Spleen (tissue), 11 donors: ENCODE measurements at regions not wholly inside any gene's neighbourhood (a gene's known extent, or its start where the extent isn't known, plus 50 kb on each side); places are given as distances from the start of the nearest gene placed in this dataset.

ENCODE experiments used
- DNase-seq: peaks from one replicate; pipeline ENCODE4 v3.0.0-alpha.2; 2020
- H3K27ac ChIP-seq, 8 donors: fragments of 200-600 bp; sonication (generic) in 7 of 8; 1 replicate in 4 of 8; 2 replicates in 4 of 8; pipeline versions ENCODE4 v1.5.0 to v1.8.0; 2016 to 2021; ENCODE audit warnings: inconsistent platforms in 4 of 8, mild to moderate bottlenecking in 4 of 8, moderate library complexity in 1 of 8
- H3K27me3 ChIP-seq, 7 donors: fragments of 200-600 bp; sonication (generic) in 6 of 7; replicated peaks in 1 of 7; 1 replicate in 4 of 7; 2 replicates in 3 of 7; pipeline versions ENCODE4 v1.5.0 to v1.8.0; 2016 to 2021; ENCODE audit warnings: inconsistent platforms in 3 of 7, mild to moderate bottlenecking in 1 of 7
- H3K36me3 ChIP-seq, 6 donors: fragments of 200-600 bp; sonication (generic) in 5 of 6; 1 replicate in 4 of 6; 2 replicates in 2 of 6; pipeline versions ENCODE4 v1.5.0 to v1.8.0; 2016 to 2021; ENCODE audit warnings: inconsistent platforms in 2 of 6
- H3K4me1 ChIP-seq, 6 donors: fragments of 200-600 bp; sonication (generic) in 5 of 6; 1 replicate in 3 of 6; 2 replicates in 3 of 6; pipeline versions ENCODE4 v1.5.0 to v1.8.0; 2016 to 2021; ENCODE audit warnings: inconsistent platforms in 3 of 6
- H3K4me3 ChIP-seq, 8 donors: fragments of 200-600 bp; sonication (generic) in 7 of 8; 1 replicate in 4 of 8; 2 replicates in 4 of 8; pipeline versions ENCODE4 v1.5.0 to v1.8.0; 2016 to 2021; ENCODE audit warnings: inconsistent platforms in 4 of 8, mild to moderate bottlenecking in 4 of 8, moderate library complexity in 2 of 8
- H3K9me3 ChIP-seq, 8 donors: fragments of 200-600 bp; sonication (generic) in 7 of 8; 1 replicate in 4 of 8; 2 replicates in 4 of 8; pipeline versions ENCODE4 v1.5.0 to v1.8.0; 2016 to 2021; ENCODE audit warnings: inconsistent platforms in 4 of 8
- POLR2A ChIP-seq, 3 donors: fragments of 450-650 bp; IDR thresholded peaks; one replicate each; pipeline ENCODE4 v1.5.1; 2017; ENCODE audit warnings: antibody characterized with exemption in 3 of 3, mild to moderate bottlenecking in 1 of 3
- POLR2AphosphoS5 ChIP-seq, 3 donors: sonication (generic); formaldehyde crosslinking; IDR thresholded peaks; one replicate each; pipeline ENCODE4 v1.5.1; 2017; ENCODE audit warnings: antibody characterized with exemption in 3 of 3
- WGBS, 5 donors: extraction: QIAGEN DNeasy Blood & Tissue Kit in 3 of 5; methylation state at CpG; one replicate each; pipeline versions ENCODE4 v1.1.5 to v1.1.7; 2013 to 2018; 5-methylcytosine and 5-hydroxymethylcytosine counted together
- intact Hi-C: fragments of 100-400 bp; cut with DNase I; formaldehyde crosslinking; loops from one replicate; pipeline ENCODE4 v1.15.0; 2023; ENCODE audit warnings: low total_unique reads
- TF ChIP-seq, protein P1 (sequence below), 11 experiments: fragments of 200-600 bp in 7 of 11; fragments of 450-650 bp in 4 of 11; sonication (generic) in 4 of 11; IDR thresholded peaks in 8 of 11; conservative IDR thresholded peaks in 3 of 11; 1 replicate in 7 of 11; 2 replicates in 4 of 11; pipeline versions ENCODE4 v1.4.0 to v1.8.0; 2016 to 2021; ENCODE audit warnings: antibody characterized with exemption in 11 of 11, inconsistent platforms in 4 of 11, mild to moderate bottlenecking in 1 of 11
- donor health status: healthy with polysubstance abuse.
- donor health status: DM: no; HTN: no; CAD: no; lungs with moderate emphysema.
- donor health status: DM: no; HTN: no; CAD: no.
- donor health status: Bipolar disorder and iron deficiency.
- donor health status: healthy.
- donor health status: DM: no; HTN: no; CAD: no.
- donor health status: DM: yes; HTN: yes; CAD: no.

GRCh38 chr3:94779699-94780098, 716.8 kb downstream of the NSUN3 start:
- Histone ChIP-seq H3K4me3 (no peak overlapping the region), H3K27ac (no peak overlapping the region), H3K9me3 (no peaks in the 10 kb centered on the region), H3K27me3 (no peaks in the 10 kb centered on the region), H3K36me3 (no peaks in the 10 kb centered on the region), H3K4me1 (no peaks in the 10 kb centered on the region)
- intact Hi-C loops, result no loop called here
- TF ChIP-seq, protein P1, sequence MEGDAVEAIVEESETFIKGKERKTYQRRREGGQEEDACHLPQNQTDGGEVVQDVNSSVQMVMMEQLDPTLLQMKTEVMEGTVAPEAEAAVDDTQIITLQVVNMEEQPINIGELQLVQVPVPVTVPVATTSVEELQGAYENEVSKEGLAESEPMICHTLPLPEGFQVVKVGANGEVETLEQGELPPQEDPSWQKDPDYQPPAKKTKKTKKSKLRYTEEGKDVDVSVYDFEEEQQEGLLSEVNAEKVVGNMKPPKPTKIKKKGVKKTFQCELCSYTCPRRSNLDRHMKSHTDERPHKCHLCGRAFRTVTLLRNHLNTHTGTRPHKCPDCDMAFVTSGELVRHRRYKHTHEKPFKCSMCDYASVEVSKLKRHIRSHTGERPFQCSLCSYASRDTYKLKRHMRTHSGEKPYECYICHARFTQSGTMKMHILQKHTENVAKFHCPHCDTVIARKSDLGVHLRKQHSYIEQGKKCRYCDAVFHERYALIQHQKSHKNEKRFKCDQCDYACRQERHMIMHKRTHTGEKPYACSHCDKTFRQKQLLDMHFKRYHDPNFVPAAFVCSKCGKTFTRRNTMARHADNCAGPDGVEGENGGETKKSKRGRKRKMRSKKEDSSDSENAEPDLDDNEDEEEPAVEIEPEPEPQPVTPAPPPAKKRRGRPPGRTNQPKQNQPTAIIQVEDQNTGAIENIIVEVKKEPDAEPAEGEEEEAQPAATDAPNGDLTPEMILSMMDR (IDR thresholded peaks at IDR 0.05 in 8 of 11, conservative IDR thresholded peaks at IDR 0.05 in 3 of 11), result no peak
- no peak for TF ChIP-seq POLR2AphosphoS5 (IDR thresholded peaks at IDR 0.05)
- no peak for TF ChIP-seq POLR2A (IDR thresholded peaks at IDR 0.05)
- WGBS, 5 donors, result 45 to 80% (median 66%) methylated on average over 1 of the region's 1 CpG
- no peak for DNase-seq

DNA sequence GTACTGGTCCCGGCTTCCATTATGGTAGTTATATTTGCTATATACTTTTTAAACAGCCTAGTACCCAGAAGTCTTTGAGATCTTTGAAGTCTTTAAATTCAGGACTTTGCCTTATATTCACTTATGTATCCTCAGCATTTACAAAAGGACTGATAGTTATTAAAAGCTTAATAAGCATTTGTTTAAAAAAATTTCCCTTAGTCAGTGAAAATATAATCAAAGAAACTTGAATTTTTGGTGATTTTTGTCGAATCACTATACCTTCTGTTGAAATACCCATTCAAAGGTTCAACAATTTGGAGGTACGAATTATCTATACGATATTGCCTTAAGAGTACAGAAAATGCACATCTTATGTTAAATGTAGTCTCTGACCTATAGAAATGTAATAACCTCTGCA, 721.4 kb downstream of the NSUN3 start:
- H3K4me3 ChIP-seq, result no peak overlapping the region
- no peaks in the 10 kb centered on the region for H3K4me1 ChIP-seq
- DNase-seq, result no peak
- 72 to 87% (median 85%) methylated on average over 4 of the region's 4 CpGs for WGBS, 5 donors
- no peaks in the 10 kb centered on the region for H3K36me3 ChIP-seq
- no peak overlapping the region for H3K27ac ChIP-seq
- no peaks in the 10 kb centered on the region for H3K9me3 ChIP-seq
- intact Hi-C loops, result no loop called here
- H3K27me3 ChIP-seq, result no peaks in the 10 kb centered on the region
- TF ChIP-seq POLR2A (IDR thresholded peaks at IDR 0.05) (no peak), POLR2AphosphoS5 (IDR thresholded peaks at IDR 0.05) (no peak)
- TF ChIP-seq, protein P1 (IDR thresholded peaks at IDR 0.05 in 8 of 11, conservative IDR thresholded peaks at IDR 0.05 in 3 of 11), result no peak

- 78 to 88% (median 81%) methylated on average over 5 of the region's 5 CpGs for WGBS, 5 donors
- TF ChIP-seq POLR2AphosphoS5 (IDR thresholded peaks at IDR 0.05) (no peak), POLR2A (IDR thresholded peaks at IDR 0.05) (no peak)
- TF ChIP-seq, protein P1 (IDR thresholded peaks at IDR 0.05 in 8 of 11, conservative IDR thresholded peaks at IDR 0.05 in 3 of 11), result no peak
- no peak for DNase-seq
- intact Hi-C loops, result no loop called here
- H3K27me3 ChIP-seq, result no peaks in the 10 kb centered on the region
- H3K36me3 ChIP-seq, result no peaks in the 10 kb centered on the region
- no peaks in the 10 kb centered on the region for H3K4me1 ChIP-seq
- no peak overlapping the region for H3K27ac ChIP-seq
- no peaks in the 10 kb centered on the region for H3K9me3 ChIP-seq
- no peak overlapping the region for H3K4me3 ChIP-seq
These were observed 724.2 kb downstream of the NSUN3 start for GRCh38 chr3:94787066-94787465.

GRCh38 chr3:94787734-94788270, 724.9 kb downstream of the NSUN3 start:
- intact Hi-C loops, result no loop called here
- DNase-seq, result no peak
- Histone ChIP-seq H3K9me3 (peaks cover 0 to 6% (median 0%) of the 10 kb centered on the region in 8 donors), H3K4me1 (no peaks in the 10 kb centered on the region), H3K4me3 (no peak overlapping the region), H3K27ac (no peak overlapping the region), H3K36me3 (no peaks in the 10 kb centered on the region), H3K27me3 (no peaks in the 10 kb centered on the region)
- TF ChIP-seq, protein P1 (IDR thresholded peaks at IDR 0.05 in 8 of 11, conservative IDR thresholded peaks at IDR 0.05 in 3 of 11), result no peak
- TF ChIP-seq POLR2A (IDR thresholded peaks at IDR 0.05) (no peak), POLR2AphosphoS5 (IDR thresholded peaks at IDR 0.05) (no peak)
- WGBS, 5 donors, result 67 to 89% (median 76%) methylated on average over 1 of the region's 1 CpG
